Vagina (tissue), 2 donors: ENCODE measurements at regions not wholly inside any gene's neighbourhood (a gene's known extent, or its start where the extent isn't known, plus 50 kb on each side); places are given as distances from the start of the nearest gene placed in this dataset.

Experiments used
- DNase-seq, 2 donors: peaks; one replicate each; pipeline ENCODE4 v3.0.0-alpha.2; 2017; ENCODE audit errors: extremely low spot score in 2 of 2
- H3K27ac ChIP-seq: fragments of 200-600 bp; sonication (generic); one replicate; pipeline ENCODE4 v1.5.1; 2019
- H3K27me3 ChIP-seq: fragments of 200-600 bp; sonication (generic); one replicate; pipeline ENCODE4 v1.5.1; 2019
- H3K36me3 ChIP-seq, 2 donors: fragments of 200-600 bp; sonication (generic); one replicate each; pipeline ENCODE4 v1.5.1; 2017 to 2019
- H3K4me1 ChIP-seq: fragments of 200-600 bp; sonication (generic); one replicate; pipeline ENCODE4 v1.5.1; 2019
- H3K4me3 ChIP-seq, 2 donors: fragments of 200-600 bp; sonication (generic); 1 replicate in 1 of 2; 2 replicates in 1 of 2; pipeline ENCODE4 v1.5.1; 2016 to 2019
- H3K9me3 ChIP-seq: fragments of 200-600 bp; sonication (generic); one replicate; pipeline ENCODE4 v1.5.1; 2019
- POLR2A ChIP-seq, 2 donors: fragments of 450-650 bp; IDR thresholded peaks; one replicate each; pipeline ENCODE4 v1.6.1; 2017; ENCODE audit warnings: antibody characterized with exemption in 2 of 2, mild to moderate bottlenecking in 2 of 2, moderate library complexity in 2 of 2
- POLR2AphosphoS5 ChIP-seq, 2 donors: sonication (generic); formaldehyde crosslinking; IDR thresholded peaks; one replicate each; pipeline ENCODE4 v1.9.0; 2017; ENCODE audit warnings: antibody characterized with exemption in 2 of 2, mild to moderate bottlenecking in 2 of 2, low read depth in 1 of 2; ENCODE audit not compliant: insufficient read depth in 1 of 2
- intact Hi-C: fragments of 100-400 bp; cut with DNase I; formaldehyde crosslinking; loops from one replicate; pipeline ENCODE4 v1.15.1; 2023
- TF ChIP-seq, protein P1 (sequence below), 3 experiments: fragments of 450-650 bp in 2 of 3; fragments of 200-600 bp in 1 of 3; sonication (generic) in 1 of 3; IDR thresholded peaks; one replicate each; pipeline ENCODE4 v1.5.1; 2017 to 2019; ENCODE audit warnings: antibody characterized with exemption in 3 of 3, mild to moderate bottlenecking in 2 of 3, moderate library complexity in 2 of 3

DNA sequence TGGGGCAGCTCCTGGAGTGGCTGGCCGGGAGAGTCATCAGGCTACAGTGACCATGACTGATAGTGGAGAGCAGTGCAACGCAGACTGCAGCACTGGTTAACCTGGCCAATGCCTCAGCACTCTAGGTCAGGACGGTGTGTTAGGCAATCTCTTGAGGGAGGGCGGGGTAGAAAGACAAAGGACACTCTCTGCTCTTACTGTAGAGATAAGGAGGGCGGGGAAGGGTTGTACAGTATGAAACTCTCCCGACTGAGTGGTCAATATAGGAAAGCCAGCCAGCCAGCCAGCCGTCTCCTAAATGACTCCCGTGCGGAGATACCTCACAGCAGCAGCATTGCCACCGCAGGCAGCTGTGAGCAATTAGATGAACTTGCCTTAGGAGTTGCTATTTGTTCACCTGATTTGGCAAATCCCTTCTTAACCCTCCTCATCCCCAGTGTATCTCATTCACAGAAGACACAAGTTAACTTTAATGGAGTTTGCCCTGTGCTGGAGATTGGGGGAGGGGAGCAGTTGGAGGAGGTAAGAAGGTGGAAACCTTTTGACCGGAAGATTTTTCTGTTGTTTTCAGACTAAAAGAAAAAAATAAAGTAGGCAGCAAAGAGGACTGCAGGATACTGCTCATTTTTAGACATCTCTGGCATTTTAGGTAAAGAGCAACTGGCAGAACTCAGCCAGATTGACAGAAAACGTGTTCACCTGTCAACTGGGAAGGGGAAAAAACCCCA is 330.5 kb downstream of the HNRNPD start:
- no peak for DNase-seq
- intact Hi-C loops: no loop called here
- no peaks in the 10 kb centered on the region for H3K36me3 ChIP-seq
- no peaks in the 10 kb centered on the region for H3K27me3 ChIP-seq
- no peak overlapping the region for H3K27ac ChIP-seq
- no peaks in the 10 kb centered on the region for H3K9me3 ChIP-seq
- peak overlapping the region in 1 of 2 donors; percentile 63 for H3K4me3 ChIP-seq
- peaks cover 4% of the 10 kb centered on the region for H3K4me1 ChIP-seq
- TF ChIP-seq POLR2AphosphoS5 (IDR thresholded peaks at IDR 0.05; ENCODE audit: insufficient read depth in 1 of 2, low read depth in 1 of 2): no peak
- TF ChIP-seq, protein P1, sequence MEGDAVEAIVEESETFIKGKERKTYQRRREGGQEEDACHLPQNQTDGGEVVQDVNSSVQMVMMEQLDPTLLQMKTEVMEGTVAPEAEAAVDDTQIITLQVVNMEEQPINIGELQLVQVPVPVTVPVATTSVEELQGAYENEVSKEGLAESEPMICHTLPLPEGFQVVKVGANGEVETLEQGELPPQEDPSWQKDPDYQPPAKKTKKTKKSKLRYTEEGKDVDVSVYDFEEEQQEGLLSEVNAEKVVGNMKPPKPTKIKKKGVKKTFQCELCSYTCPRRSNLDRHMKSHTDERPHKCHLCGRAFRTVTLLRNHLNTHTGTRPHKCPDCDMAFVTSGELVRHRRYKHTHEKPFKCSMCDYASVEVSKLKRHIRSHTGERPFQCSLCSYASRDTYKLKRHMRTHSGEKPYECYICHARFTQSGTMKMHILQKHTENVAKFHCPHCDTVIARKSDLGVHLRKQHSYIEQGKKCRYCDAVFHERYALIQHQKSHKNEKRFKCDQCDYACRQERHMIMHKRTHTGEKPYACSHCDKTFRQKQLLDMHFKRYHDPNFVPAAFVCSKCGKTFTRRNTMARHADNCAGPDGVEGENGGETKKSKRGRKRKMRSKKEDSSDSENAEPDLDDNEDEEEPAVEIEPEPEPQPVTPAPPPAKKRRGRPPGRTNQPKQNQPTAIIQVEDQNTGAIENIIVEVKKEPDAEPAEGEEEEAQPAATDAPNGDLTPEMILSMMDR (IDR thresholded peaks at IDR 0.05): no peak
- TF ChIP-seq POLR2A (IDR thresholded peaks at IDR 0.05): no peak

DNA sequence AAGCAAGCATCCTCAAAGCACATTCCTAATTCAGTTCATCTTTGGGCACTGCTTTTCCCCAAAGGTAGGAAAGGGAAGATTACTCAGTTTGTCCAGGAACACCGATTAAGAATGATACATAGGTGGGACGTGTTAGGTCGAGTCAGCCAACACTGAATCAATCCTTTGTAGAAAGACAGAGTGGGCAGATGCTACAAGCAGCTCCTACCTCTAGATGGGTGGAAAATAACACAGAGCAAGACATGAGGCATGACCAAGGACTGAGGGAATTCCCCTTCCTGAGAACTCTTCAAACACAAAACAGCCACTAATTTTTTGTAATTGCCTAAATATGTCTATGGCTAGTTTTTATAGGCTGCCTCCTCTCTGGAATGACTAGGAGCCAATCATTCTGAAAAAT is 331.7 kb downstream of the HNRNPD start:
- Histone ChIP-seq H3K9me3 (no peaks in the 10 kb centered on the region), H3K27ac (no peak overlapping the region), H3K4me1 (peaks cover 4% of the 10 kb centered on the region), H3K27me3 (no peaks in the 10 kb centered on the region), H3K36me3 (no peaks in the 10 kb centered on the region), H3K4me3 (no peak overlapping the region)
- intact Hi-C loops: no loop called here
- no peak for DNase-seq
- TF ChIP-seq, protein P1 (IDR thresholded peaks at IDR 0.05): no peak

DNA sequence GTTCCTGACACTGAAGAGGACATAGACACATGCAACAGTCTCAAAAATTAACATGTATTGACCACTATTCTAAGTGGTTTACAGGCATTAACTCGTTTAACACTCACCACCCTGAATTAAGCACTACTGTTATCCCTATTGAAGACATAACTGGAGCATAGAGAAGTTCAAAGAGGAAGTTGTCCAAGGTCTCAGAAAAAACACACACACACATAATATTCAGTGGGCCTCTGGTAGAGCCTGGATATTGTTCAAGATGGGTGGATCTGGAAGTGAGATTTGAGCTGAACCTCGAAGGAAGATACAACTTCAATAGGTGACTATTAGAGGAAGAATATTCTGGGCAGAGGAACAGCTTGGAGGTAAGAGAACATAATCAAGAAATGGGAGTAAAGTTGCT is 334.9 kb downstream of the HNRNPD start:
- Histone ChIP-seq H3K27me3 (no peaks in the 10 kb centered on the region), H3K27ac (no peak overlapping the region), H3K36me3 (no peaks in the 10 kb centered on the region), H3K9me3 (no peaks in the 10 kb centered on the region), H3K4me1 (peaks cover 4% of the 10 kb centered on the region), H3K4me3 (no peak overlapping the region)
- DNase-seq: no peak
- intact Hi-C loops: no loop called here
- TF ChIP-seq POLR2A (IDR thresholded peaks at IDR 0.05) (no peak), POLR2AphosphoS5 (IDR thresholded peaks at IDR 0.05; ENCODE audit: insufficient read depth in 1 of 2, low read depth in 1 of 2) (no peak)
- TF ChIP-seq, protein P1 (IDR thresholded peaks at IDR 0.05): no peak

DNA sequence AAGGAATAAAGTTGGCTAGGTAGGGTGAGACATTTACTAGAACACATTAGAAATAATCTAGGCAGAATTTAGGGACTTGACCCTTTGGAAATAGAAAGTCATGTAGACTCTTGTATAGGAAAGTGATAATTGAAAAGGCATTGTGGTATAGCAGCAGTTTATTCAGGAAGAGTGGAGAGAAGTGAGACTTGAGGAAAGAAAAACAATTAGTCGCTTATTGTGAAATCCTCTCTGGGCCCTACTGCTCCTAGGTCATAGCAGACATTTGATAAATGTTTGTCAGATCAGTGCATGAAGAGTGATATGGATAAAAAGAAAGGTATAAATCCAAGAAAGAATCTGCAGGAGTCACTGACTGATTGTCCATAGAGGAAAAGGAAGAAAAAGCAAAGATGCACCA is 337.6 kb downstream of the HNRNPD start:
- DNase-seq: no peak
- no peak overlapping the region for H3K4me3 ChIP-seq
- H3K27me3 ChIP-seq: no peaks in the 10 kb centered on the region
- H3K36me3 ChIP-seq: no peaks in the 10 kb centered on the region
- H3K4me1 ChIP-seq: no peaks in the 10 kb centered on the region
- H3K9me3 ChIP-seq: no peaks in the 10 kb centered on the region
- TF ChIP-seq POLR2A (IDR thresholded peaks at IDR 0.05) (no peak), POLR2AphosphoS5 (IDR thresholded peaks at IDR 0.05; ENCODE audit: insufficient read depth in 1 of 2, low read depth in 1 of 2) (no peak)
- TF ChIP-seq, protein P1 (IDR thresholded peaks at IDR 0.05): no peak
- H3K27ac ChIP-seq: no peak overlapping the region
- intact Hi-C loops: no loop called here

DNA sequence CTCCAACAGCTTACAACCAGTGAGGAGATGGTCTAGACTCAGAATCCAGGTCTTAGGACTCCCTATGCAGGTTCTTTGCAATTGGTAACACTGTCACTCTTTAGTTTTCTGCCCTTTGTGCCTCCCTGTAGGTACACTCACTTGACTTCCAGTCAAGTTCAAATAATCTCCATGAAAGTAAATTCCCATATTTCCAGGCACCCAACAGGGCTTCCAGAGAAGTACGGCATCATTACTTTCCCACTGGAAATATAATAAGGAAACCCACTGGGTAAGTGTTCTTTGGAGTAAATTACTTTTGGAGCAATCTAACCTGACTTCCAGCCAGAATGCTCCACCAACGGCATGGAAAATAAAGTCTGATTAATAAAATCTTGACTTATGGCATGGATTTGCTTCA is 338.9 kb downstream of the HNRNPD start:
- Histone ChIP-seq H3K4me1 (no peaks in the 10 kb centered on the region), H3K27me3 (no peaks in the 10 kb centered on the region), H3K36me3 (no peaks in the 10 kb centered on the region), H3K4me3 (no peak overlapping the region), H3K9me3 (no peaks in the 10 kb centered on the region), H3K27ac (no peak overlapping the region)
- DNase-seq: no peak
- no peak for TF ChIP-seq POLR2AphosphoS5 (IDR thresholded peaks at IDR 0.05; ENCODE audit: insufficient read depth in 1 of 2, low read depth in 1 of 2)
- TF ChIP-seq POLR2A (IDR thresholded peaks at IDR 0.05): no peak
- TF ChIP-seq, protein P1 (IDR thresholded peaks at IDR 0.05): no peak
- intact Hi-C loops: no loop called here
